ENCODE measurements at regions not wholly inside any gene's neighbourhood (a gene's known extent, or its start where the extent isn't known, plus 50 kb on each side); places are given as distances from the start of the nearest gene placed in this dataset.
"Not testable (repeated sequence)": the region's sequence is repeated elsewhere in the genome, so short reads cannot be mapped to it uniquely, and the experiment has no call there.

GRCh38 chr18:64679121-64679520, 530.2 kb upstream of the LINC00305 start:
- TF ChIP-seq CTCF (IDR thresholded peaks at IDR 0.05; ENCODE audit: extremely low read depth, missing control alignments), result no peak
- DNase-seq (ENCODE audit: low spot score), result no peak

- no peak for DNase-seq (ENCODE audit: low spot score)
- no peak for TF ChIP-seq CTCF (IDR thresholded peaks at IDR 0.05; ENCODE audit: extremely low read depth, missing control alignments)
These were observed 529.2 kb upstream of the LINC00305 start for GRCh38 chr18:64678048-64678447.

DNA sequence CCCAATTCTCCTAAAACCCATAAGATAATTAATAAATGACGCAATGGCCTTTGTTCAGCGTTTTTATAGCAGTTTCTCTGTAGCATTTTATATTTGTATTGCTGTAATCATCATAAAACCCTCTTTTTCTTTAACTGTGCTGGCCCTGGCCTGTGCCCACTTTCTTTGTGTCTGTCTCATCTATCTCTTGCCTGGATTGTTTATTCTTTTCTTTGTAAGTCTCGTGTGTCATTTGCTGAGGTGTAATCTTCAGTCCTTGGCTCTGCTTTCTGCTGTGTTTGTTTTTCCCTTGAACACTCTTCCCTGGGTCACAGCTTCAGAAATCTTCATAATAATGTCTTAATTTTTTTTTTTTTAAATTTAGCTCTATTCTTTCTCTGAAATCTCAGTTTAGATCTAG, 525.8 kb upstream of the LINC00305 start:
- DNase-seq (ENCODE audit: low spot score), result no peak

DNA sequence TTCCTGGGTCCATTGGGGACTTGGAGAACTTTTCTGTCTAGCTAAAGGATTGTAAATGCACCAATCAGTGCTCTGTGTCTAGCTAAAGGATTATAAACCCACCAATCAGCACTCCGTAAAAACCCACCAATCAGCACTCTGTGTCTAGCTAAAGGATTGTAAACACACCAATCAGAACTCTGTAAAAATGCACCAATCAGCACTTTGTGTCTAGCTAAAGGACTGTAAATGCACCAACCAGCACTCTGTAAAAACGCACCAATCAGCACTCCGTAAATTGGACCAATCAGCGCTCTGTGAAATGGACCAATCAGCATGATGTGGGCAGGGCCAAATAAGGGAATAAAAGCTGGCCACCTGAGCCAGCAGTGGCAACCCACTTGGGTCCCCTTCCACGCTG, 522.4 kb upstream of the LINC00305 start:
- DNase-seq (ENCODE audit: low spot score), result not testable (repeated sequence)

More for the DNA sequence above, 525.8 kb upstream of the LINC00305 start:
- TF ChIP-seq CTCF (IDR thresholded peaks at IDR 0.05; ENCODE audit: extremely low read depth, missing control alignments), result no peak

DNA sequence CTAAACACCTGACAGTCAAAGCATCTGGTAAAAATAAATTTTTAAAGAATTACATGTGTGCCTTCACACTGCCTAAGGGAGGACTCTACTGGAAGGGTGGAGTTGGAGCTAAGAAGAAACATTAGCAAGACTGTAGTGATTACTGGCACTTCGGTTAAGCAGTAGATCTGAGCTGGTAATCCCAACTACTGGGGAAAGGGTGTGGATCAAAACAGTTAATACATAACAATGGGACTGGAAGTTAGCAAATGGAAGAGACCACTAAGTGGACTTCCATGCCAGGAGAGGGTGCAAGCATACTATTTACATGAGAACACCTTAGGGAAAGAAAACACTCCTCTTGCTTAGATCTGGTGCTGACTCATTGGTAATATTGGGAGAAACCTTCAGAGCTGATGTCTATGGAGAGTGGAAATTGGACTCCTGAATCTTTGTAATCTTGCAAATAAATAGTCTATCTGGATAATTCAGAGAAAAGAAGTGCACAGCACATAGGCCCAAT, 519.6 kb upstream of the LINC00305 start:
- no peak for TF ChIP-seq CTCF (IDR thresholded peaks at IDR 0.05; ENCODE audit: extremely low read depth, missing control alignments)
- DNase-seq (ENCODE audit: low spot score), result no peak

GRCh38 chr18:64663086-64663485, 514.2 kb upstream of the LINC00305 start:
- DNase-seq (ENCODE audit: low spot score), result no peak
- TF ChIP-seq CTCF (IDR thresholded peaks at IDR 0.05; ENCODE audit: extremely low read depth, missing control alignments), result no peak

DNA sequence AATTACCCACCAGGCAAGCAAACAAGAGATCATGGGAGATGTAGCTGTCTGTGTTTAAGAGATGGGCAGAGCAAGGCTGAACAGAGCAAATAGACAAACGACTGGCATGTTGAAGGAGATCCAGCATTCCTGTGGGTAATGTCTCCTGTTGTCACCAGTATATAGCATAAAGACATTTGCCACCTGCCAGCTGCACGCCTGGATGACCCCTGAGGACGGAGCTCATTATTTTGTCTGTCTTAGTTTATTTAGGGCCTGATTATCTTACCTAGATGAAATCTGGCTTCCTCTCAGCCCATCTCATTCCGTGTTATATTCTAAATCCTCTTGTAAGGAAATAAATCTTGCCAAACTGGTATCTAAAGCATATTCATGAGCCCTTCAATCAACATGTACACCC, 510.3 kb upstream of the LINC00305 start:
- DNase-seq (ENCODE audit: low spot score), result no peak

More for the DNA sequence above, 510.3 kb upstream of the LINC00305 start:
- TF ChIP-seq CTCF (IDR thresholded peaks at IDR 0.05; ENCODE audit: extremely low read depth, missing control alignments), result no peak

Data from GM20000 (cell line).